SU-DHL-6 (cell line): ENCODE measurements at regions not wholly inside any gene's neighbourhood (a gene's known extent, or its start where the extent isn't known, plus 50 kb on each side); places are given as distances from the start of the nearest gene placed in this dataset.

Experiments used
- H2AFZ ChIP-seq: fragments of 200-600 bp; sonication (generic); 2 replicates; pipeline ENCODE4 v1.6.1; 2014; ENCODE audit warnings: low read depth, mild to moderate bottlenecking, moderate library complexity, mixed read lengths, antibody characterized with exemption, low read length; ENCODE audit not compliant: severe bottlenecking
- H3F3A ChIP-seq: fragments of 200-600 bp; shearing (Covaris generic); 2 replicates; pipeline ENCODE4 v1.6.0; 2016; ENCODE audit warnings: antibody characterized with exemption, mild to moderate bottlenecking; ENCODE audit not compliant: insufficient read depth
- H3K27ac ChIP-seq: fragments of 200-600 bp; sonication (generic); 2 replicates; pipeline ENCODE4 v1.5.1; 2016; ENCODE audit warnings: low read depth, mild to moderate bottlenecking, low read length, moderate library complexity, mixed read lengths
- H3K27me3 ChIP-seq: fragments of 200-600 bp; sonication (generic), shearing (Covaris generic); 2 replicates; pipeline ENCODE4 v1.6.0; 2014; ENCODE audit warnings: mild to moderate bottlenecking, low read length
- H3K36me3 ChIP-seq: fragments of 200-600 bp; sonication (generic); 2 replicates; pipeline ENCODE4 v1.6.1; 2014; ENCODE audit warnings: mild to moderate bottlenecking, low read length, mixed read lengths
- H3K4me2 ChIP-seq: fragments of 300-600, 200-600 bp; shearing (Covaris generic), sonication (generic); 2 replicates; pipeline ENCODE4 v1.6.0; 2014; ENCODE audit warnings: low read length, low read depth, mild to moderate bottlenecking; ENCODE audit not compliant: poor library complexity, severe bottlenecking
- H3K4me3 ChIP-seq: fragments of 200-600 bp; sonication (generic); 2 replicates; pipeline ENCODE4 v1.5.1; 2014; ENCODE audit warnings: antibody characterized with exemption, low read length, mild to moderate bottlenecking, mixed read lengths; ENCODE audit not compliant: insufficient read depth, poor library complexity, severe bottlenecking
- H3K79me2 ChIP-seq: fragments of 200-600 bp; sonication (generic); 2 replicates; pipeline ENCODE4 v1.6.1; 2014; ENCODE audit warnings: mild to moderate bottlenecking, low read length, moderate library complexity; ENCODE audit not compliant: insufficient read depth
- H3K9ac ChIP-seq: fragments of 200-600 bp; sonication (generic); 2 replicates; pipeline ENCODE4 v1.7.0; 2014; ENCODE audit warnings: mild to moderate bottlenecking, low read length
- H3K9me2 ChIP-seq: fragments of 200-600 bp; sonication (generic); replicated peaks from 2 replicates; pipeline ENCODE4 v1.6.1; 2014; ENCODE audit warnings: low read length; ENCODE audit not compliant: insufficient read depth
- H3K9me3 ChIP-seq: fragments of 200-600 bp; sonication (generic); 2 replicates; pipeline ENCODE4 v1.6.1; 2014; ENCODE audit warnings: low read length, mixed read lengths; ENCODE audit not compliant: insufficient read depth
- H4K20me1 ChIP-seq: fragments of 200-600 bp; sonication (generic); 2 replicates; pipeline ENCODE4 v1.6.1; 2014; ENCODE audit warnings: low read depth, mild to moderate bottlenecking, antibody characterized with exemption, low read length, moderate library complexity, mixed read lengths
- EZH2phosphoT487 ChIP-seq: fragments of 200-600 bp; sonication (generic), shearing (Covaris generic); conservative IDR thresholded peaks from 2 replicates; pipeline ENCODE4 v1.6.1; 2018; ENCODE audit warnings: mild to moderate bottlenecking, antibody characterized with exemption, low read length, moderate library complexity, mixed read lengths
- TF ChIP-seq, protein P1 (sequence below): fragments of 200-600 bp; sonication (generic); IDR thresholded peaks from one replicate; pipeline ENCODE4 v1.5.1; 2017; ENCODE audit warnings: antibody characterized with exemption, mild to moderate bottlenecking, low read length, moderate library complexity; ENCODE audit not compliant: insufficient read depth, poor library complexity, severe bottlenecking

DNA sequence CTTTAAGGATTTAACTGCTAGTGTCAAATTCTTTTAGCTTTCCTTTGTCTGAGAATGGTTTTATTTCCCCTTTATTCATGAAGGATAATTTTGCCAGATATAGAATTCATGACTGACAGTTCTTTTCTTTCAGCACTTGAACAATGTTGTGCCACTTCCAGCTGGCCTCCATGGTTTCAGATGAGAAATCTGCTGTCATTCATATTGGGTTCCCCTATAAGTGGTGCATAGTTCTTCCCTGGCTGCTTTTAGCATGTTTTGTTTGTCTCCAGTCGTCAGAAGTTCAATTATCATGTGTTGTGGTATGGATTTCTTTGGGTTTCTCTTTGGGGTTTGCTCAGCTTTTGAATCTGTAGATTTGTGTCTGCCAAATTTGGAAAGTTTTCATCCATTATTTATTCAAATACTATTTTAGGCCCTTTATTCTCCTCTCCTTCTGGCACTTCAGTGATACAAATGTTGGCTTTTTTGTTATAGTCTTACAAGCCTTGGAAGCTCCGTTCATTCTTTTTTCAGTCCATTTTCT lies 76.3 kb upstream of the TGM3 start:
- Histone ChIP-seq H3K9me2 (no peaks in the 10 kb centered on the region), H3K4me2 (no peak overlapping the region), H3K4me3 (no peak overlapping the region), H3F3A (no peaks in the 10 kb centered on the region), H3K36me3 (no peaks in the 10 kb centered on the region; the same call in 1 of the 2 replicates), H3K27me3 (no peaks in the 10 kb centered on the region), H3K9ac (no peak overlapping the region), H4K20me1 (no peaks in the 10 kb centered on the region), H3K9me3 (no peaks in the 10 kb centered on the region), H3K79me2 (no peaks in the 10 kb centered on the region), H3K27ac (no peak overlapping the region), H2AFZ (no peak overlapping the region)
- TF ChIP-seq, protein P1, sequence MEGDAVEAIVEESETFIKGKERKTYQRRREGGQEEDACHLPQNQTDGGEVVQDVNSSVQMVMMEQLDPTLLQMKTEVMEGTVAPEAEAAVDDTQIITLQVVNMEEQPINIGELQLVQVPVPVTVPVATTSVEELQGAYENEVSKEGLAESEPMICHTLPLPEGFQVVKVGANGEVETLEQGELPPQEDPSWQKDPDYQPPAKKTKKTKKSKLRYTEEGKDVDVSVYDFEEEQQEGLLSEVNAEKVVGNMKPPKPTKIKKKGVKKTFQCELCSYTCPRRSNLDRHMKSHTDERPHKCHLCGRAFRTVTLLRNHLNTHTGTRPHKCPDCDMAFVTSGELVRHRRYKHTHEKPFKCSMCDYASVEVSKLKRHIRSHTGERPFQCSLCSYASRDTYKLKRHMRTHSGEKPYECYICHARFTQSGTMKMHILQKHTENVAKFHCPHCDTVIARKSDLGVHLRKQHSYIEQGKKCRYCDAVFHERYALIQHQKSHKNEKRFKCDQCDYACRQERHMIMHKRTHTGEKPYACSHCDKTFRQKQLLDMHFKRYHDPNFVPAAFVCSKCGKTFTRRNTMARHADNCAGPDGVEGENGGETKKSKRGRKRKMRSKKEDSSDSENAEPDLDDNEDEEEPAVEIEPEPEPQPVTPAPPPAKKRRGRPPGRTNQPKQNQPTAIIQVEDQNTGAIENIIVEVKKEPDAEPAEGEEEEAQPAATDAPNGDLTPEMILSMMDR = no peak
- TF ChIP-seq EZH2phosphoT487 = no peak

DNA sequence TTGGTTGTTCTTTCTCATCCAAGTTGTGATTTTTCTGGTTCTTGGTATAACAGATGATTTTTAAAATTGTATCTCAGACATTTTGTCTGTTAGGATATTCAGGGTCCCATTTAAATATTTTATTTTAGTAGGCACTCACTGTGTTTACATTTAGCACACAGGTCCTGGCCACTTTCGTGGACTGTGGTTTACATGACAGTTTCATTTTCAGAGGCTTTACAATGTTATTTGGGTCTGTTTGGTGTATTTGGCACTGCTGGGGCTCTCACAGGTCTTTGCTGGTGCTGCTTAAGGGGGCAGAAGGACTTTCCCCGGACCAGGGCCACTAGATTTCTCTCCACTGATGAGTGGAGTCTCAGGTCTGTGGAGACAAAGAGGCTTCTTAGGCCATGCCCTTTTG lies 75.5 kb upstream of the TGM3 start:
- H4K20me1 ChIP-seq = no peaks in the 10 kb centered on the region
- H3K4me3 ChIP-seq = no peak overlapping the region
- H3K4me2 ChIP-seq = no peak overlapping the region
- H3K27ac ChIP-seq = no peak overlapping the region
- H3K79me2 ChIP-seq = no peaks in the 10 kb centered on the region
- H3K27me3 ChIP-seq = no peaks in the 10 kb centered on the region
- H3F3A ChIP-seq = no peaks in the 10 kb centered on the region
- no peaks in the 10 kb centered on the region for H3K9me3 ChIP-seq
- no peak overlapping the region for H3K9ac ChIP-seq
- no peaks in the 10 kb centered on the region; the same call in 1 of the 2 replicates for H3K36me3 ChIP-seq
- H2AFZ ChIP-seq = no peak overlapping the region
- no peaks in the 10 kb centered on the region for H3K9me2 ChIP-seq
- TF ChIP-seq, protein P1 = no peak
- TF ChIP-seq EZH2phosphoT487 = no peak

DNA sequence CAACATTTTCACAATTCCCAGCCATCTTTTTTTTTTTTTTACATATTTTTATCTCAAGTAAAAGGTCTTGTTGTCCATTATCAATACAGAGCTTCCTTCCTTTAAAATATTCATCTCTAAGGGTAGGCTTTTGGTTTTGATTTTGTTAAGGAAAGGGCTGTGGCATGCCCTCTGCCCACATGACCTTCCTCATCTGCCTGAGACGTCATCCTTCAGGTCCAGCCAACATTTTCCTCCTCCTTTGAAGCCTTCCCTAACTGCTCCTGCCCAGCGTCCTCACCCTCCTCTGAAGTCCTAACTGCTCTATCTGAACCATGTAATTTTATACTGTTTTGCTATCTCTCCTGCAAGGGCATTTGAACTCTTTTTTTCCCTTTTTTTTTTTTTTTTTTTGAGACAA lies 73.9 kb upstream of the TGM3 start:
- no peaks in the 10 kb centered on the region for H3K79me2 ChIP-seq
- no peaks in the 10 kb centered on the region for H3K27me3 ChIP-seq
- H3F3A ChIP-seq = no peaks in the 10 kb centered on the region
- no peaks in the 10 kb centered on the region; the same call in 1 of the 2 replicates for H3K36me3 ChIP-seq
- no peak overlapping the region for H3K27ac ChIP-seq
- H3K9me3 ChIP-seq = no peaks in the 10 kb centered on the region
- H3K9me2 ChIP-seq = no peaks in the 10 kb centered on the region
- H3K9ac ChIP-seq = no peak overlapping the region
- H4K20me1 ChIP-seq = no peaks in the 10 kb centered on the region
- H3K4me2 ChIP-seq = no peak overlapping the region
- no peak overlapping the region for H3K4me3 ChIP-seq
- H2AFZ ChIP-seq = no peak overlapping the region
- TF ChIP-seq, protein P1 = no peak
- no peak for TF ChIP-seq EZH2phosphoT487
